GM21423 (cell line): ENCODE measurements at regions not wholly inside any gene's neighbourhood (a gene's known extent, or its start where the extent isn't known, plus 50 kb on each side); places are given as distances from the start of the nearest gene placed in this dataset.
A peak's percentile ranks its signal among the peaks of the same experiment; 100 is the strongest.
"Not testable (repeated sequence)": the region's sequence is repeated elsewhere in the genome, so short reads cannot be mapped to it uniquely, and the experiment has no call there.

Source experiments
- ATAC-seq: cut with Tn5 transposase; IDR thresholded peaks from one replicate; pipeline ENCODE4 v1.9.1; 2021; ENCODE audit warnings: mild to moderate bottlenecking, moderate library complexity; ENCODE audit not compliant: unreplicated experiment

DNA sequence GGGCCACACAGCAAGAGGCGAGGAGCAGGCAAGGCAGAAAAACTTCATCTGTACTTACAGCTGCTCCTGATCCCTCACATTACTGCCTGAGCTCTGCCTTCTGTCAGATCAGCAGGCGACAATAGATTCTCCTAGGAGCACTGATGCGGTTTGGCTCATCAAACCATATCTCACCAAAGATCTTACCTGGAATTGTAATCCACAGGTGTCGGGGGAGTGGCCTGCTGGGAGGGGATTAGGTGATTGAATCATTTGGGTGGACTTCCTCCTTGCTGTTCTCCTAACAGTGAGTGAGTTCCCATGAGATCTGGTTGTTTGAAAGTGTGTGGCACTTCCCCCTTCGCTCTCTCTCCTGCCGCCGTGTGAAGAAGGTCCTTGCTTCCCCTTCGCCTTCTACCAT is 647.3 kb downstream of the SOCS6 start:
- ATAC-seq = no peak

DNA sequence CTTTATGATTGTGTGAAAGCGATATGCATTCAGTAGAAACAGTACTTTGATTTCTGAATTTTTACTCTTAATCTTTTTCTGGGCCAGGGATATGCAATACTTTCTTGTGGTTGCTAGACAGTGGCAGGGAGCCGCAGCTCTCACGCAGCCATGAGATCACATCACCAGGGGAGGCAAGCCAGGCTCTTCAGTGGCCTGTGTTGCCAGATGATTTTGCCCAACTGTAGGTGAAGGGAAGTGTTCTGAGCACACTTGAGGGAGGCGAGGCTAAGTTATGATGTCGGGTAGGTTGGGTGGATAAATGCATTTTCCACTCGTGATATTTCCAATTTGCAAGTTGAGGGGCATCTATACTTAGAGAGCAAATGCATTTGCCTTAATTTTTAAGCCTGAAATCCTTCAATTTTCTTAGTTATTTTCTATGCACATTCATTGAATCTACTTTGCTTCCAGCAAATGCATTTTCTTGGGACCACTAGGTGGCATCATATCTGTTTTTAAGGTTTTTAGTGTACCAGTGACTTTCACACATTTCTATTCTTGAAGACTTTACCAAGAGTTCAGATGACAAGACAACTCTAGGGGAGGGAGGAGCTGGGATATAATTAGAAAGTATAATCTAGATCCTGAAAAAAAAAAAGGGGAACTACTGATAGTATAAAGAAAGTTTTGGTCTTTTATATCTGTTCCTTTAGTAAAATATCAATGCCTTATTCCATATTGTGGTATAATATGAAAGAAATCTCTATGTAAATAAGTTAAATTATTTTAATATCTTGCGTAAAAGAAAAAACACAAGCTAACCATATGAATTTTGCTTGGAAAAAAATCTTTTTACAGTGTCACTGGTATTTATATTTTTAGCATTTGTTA is 643.3 kb downstream of the SOCS6 start:
- no peak for ATAC-seq

DNA sequence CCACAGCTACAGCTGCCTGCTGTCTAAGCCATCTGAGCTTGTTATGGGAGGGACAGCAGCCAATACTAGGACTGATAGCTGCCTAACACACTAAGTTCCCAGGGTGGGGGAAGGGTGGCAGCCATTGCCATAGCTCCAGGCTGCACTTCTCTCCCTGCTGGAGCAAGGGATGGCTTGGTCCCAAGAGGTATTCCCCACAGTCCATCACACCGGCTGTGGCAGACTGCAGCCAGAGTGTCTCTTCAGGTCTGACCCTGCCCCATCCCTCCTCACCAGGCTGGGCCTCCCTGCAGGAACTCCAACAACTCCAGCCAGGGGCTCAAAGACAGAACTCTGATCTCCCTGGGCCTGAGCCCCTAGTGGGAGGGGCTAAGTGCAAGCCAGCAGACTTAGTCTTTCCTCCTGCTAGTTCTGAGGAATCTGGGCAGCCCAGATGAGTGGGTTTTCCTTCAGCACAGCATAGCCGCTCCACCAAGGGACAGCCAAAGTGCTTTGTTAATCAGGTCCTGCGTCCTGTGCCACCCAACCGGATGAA is 632.1 kb downstream of the SOCS6 start:
- no peak for ATAC-seq

DNA sequence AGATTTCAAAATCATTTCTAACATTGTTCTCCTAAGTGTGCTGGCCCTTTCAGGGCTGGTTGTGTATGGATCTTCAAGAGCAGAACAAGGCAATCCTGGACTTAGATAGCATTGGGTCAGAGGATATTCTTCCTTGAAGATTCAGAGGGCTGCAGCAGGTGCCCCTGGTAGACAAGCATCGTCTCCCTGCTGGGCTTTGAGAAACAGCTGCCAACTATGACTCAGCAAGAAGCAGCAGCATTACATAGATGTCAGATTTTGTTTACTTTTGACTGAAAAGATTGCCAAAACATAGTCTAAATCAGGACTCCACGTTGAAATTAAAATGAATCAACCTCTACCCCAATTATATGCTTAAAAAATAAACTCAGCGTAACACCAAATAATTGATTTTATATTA is 618.8 kb downstream of the SOCS6 start:
- no peak for ATAC-seq

DNA sequence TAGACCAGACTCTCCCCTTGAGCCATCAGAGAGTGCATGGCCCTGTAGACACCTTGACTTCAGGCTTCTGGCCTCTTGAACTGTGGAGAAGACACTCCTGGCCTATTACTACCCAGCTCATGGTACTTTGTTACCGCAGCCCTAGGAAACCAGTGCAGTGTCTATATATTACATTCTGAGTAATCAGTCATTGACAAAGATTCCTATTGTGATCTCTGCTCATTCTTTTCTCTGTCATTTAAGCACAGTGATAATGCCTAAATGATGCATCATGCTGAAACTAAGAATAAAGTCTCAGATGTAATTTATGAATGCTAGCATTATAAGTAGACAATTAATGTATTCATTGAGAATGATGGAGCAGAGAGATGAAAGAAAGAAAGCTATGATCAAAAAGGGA is 603.5 kb downstream of the SOCS6 start:
- ATAC-seq = no peak

DNA sequence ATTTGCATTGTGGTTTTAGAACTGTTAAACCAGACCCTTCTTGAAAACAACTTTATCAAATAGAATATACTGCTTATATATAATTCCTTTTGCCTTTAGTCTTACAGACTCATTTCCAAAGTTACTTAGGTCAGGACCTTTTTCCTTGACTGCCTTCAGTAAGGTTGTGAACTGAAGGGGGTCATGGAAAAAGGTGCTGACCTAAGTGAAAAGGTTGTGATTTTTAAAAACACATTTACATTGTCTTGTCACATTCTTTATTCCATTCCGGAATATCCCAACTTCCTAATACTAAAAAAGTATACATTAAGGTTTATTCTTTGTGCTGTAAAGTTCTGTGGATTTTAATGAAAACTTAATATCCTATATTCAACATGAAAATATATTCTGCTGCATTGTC is 581.4 kb downstream of the SOCS6 start:
- no peak for ATAC-seq

DNA sequence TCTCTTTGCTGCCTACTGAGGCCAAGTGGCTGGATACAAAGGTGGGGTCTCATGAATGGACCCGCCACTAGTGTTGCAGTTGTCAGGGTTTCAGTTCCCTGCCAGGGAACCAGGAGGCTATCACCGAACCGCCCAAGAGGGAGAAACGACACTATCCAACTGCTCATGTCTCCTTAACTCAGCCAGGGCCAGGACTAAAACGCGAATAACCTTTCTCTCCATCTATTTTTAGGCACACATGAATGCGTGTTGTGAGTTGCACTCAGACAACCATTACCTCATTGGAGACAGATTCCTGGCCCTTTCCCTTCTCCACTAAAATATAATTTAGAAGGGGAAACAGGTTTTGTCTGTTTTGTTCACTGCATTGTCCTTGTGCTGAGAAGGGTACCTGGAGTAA is 559.5 kb downstream of the SOCS6 start:
- no peak for ATAC-seq

DNA sequence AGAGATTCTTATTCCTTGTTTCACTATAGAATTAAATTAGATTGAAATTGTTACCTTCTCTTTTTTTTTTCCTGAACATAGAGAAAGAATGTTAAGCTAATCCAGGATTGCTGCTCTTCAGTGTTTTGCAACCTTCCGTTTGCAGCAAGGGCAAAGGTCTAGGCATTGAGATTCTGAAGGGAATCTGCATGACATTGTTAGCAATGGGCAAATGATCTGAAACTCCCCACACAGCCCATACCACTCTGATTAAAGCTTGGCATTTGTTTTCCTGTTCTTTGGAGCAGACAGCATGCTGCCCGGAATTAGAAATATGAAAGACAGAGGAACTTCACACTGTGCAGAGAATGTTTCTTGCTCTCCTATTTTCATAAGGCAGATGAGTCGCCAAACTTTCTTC is 551.8 kb downstream of the SOCS6 start:
- no peak for ATAC-seq

DNA sequence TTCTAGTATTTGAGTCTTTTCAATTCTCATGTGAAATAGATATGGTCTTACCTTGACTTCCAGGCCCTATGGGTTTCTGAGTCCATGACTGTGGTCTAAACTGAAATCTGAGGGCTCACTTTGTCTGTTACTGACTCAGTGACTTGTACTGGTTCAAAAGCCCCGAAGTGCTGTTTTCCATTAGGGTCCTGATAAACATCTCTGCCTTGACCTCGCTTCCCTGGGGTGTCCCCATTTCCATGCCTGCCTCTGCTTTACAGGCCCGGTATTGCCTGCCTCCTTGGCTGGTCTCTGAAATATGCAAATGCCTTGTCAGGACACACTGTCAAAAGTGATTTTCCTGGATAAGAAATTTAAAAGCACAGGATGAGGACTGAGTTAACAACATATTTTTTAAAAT is 538.8 kb downstream of the SOCS6 start:
- ATAC-seq = no peak

DNA sequence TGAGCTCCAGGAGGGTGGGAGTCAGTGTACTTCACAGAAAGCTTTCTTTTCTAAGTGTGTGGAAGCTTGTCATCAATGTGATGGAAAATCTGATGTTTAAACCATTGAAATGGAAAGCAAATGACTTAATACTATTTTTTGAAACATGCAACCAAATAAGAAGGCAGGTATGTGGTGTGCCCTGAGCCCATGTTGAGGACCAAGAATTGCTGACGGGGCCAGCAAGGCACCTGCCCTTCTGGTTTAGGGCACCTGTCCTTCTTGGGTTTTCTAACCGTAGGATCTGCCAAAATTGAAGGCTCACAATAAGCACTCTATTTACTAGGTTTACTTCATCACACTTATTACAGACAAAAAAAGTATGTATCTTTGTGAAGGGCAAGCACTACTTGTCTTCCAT is 537.7 kb downstream of the SOCS6 start:
- ATAC-seq = no peak

DNA sequence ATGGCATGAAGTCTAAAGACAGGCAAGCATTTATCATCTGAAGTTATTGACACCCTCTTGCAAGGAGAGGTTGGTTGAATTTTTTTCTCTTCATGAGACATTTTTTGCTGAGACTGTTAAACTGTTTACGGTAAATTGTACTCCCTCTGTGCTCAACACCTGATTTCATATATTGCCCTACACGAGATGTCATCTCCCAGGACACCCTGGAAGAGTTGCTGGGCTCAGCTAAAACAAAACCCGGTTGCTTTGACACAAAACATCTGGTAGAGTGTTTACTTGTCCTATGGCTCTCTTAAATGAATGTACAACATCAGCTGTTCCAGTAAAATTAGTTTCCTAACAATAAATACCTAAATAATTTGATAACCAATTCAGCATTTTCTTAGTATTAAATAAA is 533.8 kb downstream of the SOCS6 start:
- no peak for ATAC-seq

DNA sequence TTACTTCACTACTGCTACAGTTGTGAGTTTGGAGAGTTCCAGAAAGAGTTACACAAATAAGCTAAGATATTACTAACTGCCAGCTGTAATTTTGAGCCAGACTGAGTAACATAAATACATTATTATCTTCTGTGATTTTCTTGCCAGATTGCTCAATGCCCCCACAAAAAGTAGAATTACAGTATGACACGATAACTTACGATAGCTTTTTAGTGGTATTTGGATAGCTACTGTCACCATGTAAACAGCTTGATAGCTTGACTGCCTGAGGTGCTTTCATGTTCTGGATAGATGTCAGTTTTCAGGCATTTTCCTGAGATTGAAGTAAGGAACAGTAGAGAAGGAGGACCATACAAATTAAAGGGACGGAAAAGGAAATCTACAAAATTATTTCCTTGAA is 533.3 kb downstream of the SOCS6 start:
- ATAC-seq = no peak

DNA sequence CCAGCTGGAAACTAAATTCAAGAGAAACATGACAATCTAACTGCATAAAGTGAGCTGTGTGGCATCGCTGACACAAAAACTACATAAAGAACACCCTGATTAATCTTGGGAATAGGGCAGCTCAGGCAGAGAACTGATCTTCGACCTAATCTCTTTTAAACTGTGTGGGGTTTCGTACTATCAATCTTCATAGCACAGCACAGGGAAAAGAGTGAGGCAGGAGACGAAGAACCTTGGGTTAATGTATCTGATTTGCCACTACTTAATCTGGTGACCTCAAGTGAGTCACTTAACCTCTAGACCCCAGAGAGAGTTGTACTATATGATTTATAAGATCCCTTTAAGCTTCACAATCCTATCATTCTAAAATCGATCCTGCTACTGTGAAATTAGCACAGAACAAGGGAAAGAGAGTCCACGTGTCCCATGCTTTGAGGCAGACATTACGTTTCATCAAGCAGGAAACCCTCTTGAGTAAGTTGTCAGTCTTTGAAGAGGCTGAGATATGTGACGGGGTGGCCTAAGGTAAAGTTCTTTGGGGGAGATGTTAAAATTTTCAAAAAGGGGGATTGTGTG is 519.7 kb downstream of the SOCS6 start:
- no peak for ATAC-seq

DNA sequence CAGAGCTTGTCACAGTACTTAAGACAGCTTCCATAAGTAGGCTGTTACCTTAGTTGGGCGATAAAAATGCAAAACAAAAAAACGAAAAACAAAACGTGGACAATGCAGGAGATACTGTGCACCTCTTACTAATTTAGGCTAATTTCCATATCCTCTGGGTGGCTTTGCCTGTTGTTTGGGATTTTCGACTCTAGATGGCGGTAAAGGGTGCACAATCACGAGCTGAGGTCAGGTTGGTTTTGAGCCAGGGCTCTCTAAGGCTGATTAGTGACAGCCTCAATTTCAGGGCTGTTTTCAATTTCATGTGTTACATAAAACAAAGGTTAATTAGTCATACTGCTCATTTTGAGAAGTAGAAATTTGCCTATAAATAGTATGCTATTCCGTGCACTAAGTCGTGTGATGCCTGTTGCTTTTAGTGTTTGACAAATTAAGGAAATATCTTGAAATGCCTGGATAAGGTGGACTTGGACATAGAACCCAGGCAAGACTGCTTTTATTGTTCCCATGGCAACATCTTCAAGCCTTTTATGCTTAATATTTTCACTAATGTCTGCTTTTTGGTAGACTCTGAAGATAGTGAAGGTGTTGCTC is 493.1 kb downstream of the SOCS6 start:
- ATAC-seq = peak; percentile 93

DNA sequence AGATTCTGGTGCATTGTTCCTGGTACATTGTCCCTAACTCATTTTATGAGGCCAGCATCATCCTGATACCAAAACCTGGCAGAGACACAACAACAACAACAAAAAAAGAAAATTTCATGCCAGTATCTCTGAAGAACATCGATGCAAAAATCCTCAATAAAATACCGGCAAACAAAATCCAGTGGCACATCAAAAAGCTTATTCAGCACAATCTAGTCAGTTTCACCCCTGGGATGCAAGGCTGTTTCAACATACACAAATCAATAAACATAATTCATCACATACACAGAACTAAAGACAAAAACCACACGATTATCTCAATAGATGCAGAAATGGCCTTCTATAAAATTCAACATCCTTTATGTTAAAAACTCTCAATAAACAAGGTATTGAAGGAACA is 477.4 kb downstream of the SOCS6 start:
- ATAC-seq = not testable (repeated sequence)

DNA sequence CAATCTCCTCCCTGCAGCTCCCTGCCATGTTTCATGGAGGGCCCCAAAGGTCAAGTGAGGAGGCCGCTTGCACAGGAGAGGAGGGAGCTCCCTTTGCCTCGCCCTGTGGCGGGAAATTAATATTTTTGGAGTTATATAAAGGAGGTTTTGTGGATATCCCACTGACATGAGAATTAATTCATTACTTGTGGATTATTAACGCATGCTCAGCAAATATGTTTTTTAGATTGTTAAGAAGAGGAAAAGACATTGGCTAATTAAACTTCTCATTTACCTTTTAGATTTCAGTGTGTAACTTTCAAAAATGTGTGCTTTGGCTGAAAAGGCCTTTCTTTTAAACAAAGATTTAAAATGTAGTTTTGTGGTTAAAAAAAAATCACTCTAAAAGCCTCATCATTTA is 474.0 kb downstream of the SOCS6 start:
- ATAC-seq = no peak

DNA sequence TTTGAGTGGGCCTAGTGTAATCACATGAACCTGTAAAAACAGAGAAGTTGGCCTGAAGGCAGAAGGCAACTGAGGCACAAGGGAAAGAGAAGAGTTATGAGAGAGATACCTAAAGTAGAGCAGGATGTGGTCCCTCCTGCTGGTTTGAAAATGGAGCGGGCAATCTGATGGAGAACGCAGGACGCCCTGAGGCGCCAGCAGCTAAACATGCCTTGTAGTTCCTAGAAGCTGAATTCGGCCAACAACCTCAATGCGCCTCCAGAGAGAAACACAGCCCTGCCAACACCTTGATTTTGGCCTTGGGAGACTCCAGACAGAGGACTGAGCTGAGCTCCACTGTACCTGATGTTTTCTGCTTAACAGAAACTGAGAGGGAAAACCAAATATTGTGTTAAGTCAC is 469.9 kb downstream of the SOCS6 start:
- no peak for ATAC-seq

DNA sequence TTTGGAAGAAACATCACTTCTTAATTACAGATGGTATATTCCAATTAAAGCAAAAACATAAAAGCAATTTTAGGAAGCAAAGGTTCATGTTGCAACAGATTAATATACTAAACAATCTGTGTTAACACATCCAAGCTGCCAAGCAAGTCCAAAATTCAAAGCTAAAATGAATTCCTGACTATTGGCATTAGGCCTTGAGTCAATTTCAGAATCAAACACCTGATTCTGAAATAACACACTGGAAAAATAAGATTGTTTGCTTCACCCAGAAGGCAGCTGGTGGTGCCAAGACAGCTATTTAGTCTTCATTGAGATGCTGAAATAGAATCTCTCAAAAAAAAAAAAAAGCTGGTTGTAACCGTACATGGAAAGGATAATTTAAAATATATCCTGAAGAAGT is 465.6 kb downstream of the SOCS6 start:
- ATAC-seq = no peak

DNA sequence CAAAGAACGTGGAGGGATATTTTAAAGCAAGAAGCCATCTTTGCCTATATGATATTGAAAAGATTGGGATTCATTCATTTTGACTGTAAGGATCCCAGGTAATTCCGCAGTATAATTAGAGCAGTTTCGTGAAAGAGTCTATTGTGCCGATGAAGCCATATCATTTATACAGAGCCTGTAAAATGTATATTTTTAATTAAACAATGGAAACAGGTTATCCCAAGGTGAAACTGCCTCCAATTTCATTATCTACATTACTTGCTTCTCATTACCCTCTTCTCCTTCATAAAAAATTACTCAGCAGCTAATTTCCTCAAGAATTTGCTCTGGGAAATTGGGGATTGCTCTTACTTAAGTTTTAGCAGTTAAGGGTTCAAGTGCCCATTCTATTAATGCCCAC is 444.1 kb downstream of the SOCS6 start:
- ATAC-seq = no peak

DNA sequence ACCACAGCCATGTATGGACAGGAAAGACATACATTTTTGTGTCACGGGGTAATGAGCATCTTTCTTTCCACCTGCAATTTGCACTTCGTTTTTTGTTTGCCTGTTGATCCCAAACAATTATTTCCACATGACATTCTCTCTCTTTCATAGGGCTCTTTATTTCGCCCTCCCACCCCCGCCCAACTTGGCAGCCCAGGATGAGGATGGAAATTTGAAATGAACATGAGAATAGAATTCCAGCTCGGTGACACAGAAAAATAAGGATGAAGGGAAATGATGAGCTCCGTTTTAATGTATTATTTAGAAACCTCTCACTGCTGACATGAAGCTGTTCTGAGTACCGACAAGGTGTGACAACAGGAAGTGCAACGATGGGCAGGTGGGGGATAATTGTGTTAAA is 443.3 kb downstream of the SOCS6 start:
- no peak for ATAC-seq

DNA sequence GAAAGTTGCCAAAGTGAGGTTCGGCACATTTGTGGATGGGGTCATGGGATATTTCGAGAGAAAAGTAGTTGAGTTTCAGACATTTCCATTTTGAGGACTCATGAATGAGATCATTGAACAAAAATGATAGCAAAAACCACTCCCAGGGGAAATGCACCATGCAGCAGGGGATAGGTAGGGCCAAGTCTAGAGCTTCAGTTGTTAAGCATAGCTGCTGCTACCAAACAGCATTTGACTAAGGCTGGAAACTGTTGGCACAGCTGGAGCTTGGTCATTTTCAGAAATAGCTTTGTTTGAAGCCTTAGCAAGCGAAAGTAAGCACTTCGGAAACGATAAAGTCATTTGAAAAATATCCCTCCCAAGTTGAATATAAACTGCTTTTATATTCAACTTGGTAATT is 431.8 kb downstream of the SOCS6 start:
- ATAC-seq = no peak

DNA sequence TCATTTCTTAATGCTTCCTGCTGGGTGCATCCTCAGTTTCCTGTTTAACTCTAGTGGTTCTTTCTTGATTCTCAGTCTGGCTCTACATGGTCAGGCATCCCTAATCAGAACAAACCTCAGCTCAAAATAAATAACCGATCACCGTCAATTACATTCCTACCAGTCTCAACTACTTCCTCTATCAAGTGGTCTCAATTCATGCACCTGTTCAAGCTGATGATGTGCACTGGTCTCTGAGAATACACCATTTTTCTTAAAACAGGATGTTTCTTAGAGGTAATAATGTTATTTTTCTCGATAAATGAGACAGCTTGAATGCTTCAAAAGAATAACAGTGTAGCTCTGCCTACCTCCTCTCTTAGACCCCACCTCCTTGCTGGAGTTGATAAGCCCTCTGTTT is 420.9 kb downstream of the SOCS6 start:
- no peak for ATAC-seq
